ENCODE measurements at regions not wholly inside any gene's neighbourhood (a gene's known extent, or its start where the extent isn't known, plus 50 kb on each side); places are given as distances from the start of the nearest gene placed in this dataset.

GRCh38 chr10:3225561-3225960 lies 53.0 kb upstream of the PITRM1 start:
- TF ChIP-seq, protein P1, sequence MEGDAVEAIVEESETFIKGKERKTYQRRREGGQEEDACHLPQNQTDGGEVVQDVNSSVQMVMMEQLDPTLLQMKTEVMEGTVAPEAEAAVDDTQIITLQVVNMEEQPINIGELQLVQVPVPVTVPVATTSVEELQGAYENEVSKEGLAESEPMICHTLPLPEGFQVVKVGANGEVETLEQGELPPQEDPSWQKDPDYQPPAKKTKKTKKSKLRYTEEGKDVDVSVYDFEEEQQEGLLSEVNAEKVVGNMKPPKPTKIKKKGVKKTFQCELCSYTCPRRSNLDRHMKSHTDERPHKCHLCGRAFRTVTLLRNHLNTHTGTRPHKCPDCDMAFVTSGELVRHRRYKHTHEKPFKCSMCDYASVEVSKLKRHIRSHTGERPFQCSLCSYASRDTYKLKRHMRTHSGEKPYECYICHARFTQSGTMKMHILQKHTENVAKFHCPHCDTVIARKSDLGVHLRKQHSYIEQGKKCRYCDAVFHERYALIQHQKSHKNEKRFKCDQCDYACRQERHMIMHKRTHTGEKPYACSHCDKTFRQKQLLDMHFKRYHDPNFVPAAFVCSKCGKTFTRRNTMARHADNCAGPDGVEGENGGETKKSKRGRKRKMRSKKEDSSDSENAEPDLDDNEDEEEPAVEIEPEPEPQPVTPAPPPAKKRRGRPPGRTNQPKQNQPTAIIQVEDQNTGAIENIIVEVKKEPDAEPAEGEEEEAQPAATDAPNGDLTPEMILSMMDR (IDR thresholded peaks at IDR 0.05): no peak
- TF ChIP-seq EZH2 (IDR thresholded peaks at IDR 0.05; ENCODE audit: borderline replicate concordance, insufficient read depth, low read depth, low read length, poor library complexity, severe bottlenecking): no peak

All from B cell (primary cell).